B cell (primary cell): ENCODE measurements at regions not wholly inside any gene's neighbourhood (a gene's known extent, or its start where the extent isn't known, plus 50 kb on each side); places are given as distances from the start of the nearest gene placed in this dataset.

Experiments
- ATAC-seq: fragments of 200-7000 bp; cut with Tn5 transposase; one replicate; pipeline ENCODE4 v1.10.0; 2021; ENCODE audit warnings: low read depth, mild to moderate bottlenecking, moderate number of reproducible peaks, moderate library complexity
- CTCF ChIA-PET: fragments of 350-600 bp; sonication (Branson Sonifier 250); formaldehyde crosslinking; loops from one replicate; lab custom pipeline; 2021; ENCODE audit warnings: antibody characterized with exemption, inconsistent platforms; lab: Charles Lee
- POLR2A ChIA-PET: fragments of 350-600 bp; sonication (Branson Sonifier 250); formaldehyde crosslinking; loops from one replicate; lab custom pipeline; 2021; ENCODE audit warnings: antibody characterized with exemption; lab: Charles Lee
- DNase-seq: peaks from one replicate; pipeline ENCODE4 v3.0.0; 2013
- H2AFZ ChIP-seq: 2 replicates; pipeline ENCODE4 v1.6.1; 2012; ENCODE audit warnings: mild to moderate bottlenecking, low read depth, low read length; ENCODE audit not compliant: insufficient read depth, poor library complexity, severe bottlenecking
- H3K27ac ChIP-seq, 2 donors: 1 replicate in 1 of 2; 2 replicates in 1 of 2; pipeline ENCODE4 v1.5.1; 2012 to 2013; ENCODE audit warnings: low read length in 2 of 2, mild to moderate bottlenecking in 2 of 2, moderate library complexity in 1 of 2
- H3K27me3 ChIP-seq, 4 experiments: fragments of 200-600 bp in 1 of 4; sonication (generic) in 1 of 4; replicated peaks in 1 of 4; 1 replicate in 2 of 4; 2 replicates in 2 of 4; pipeline versions ENCODE4 v1.6.1 to v1.7.0; 2013 to 2016; ENCODE audit warnings: low read length in 3 of 4, mild to moderate bottlenecking in 2 of 4, mixed read lengths in 1 of 4, moderate library complexity in 1 of 4; ENCODE audit not compliant: insufficient read depth in 4 of 4, control insufficient read depth in 3 of 4; ENCODE audit errors: control extremely low read depth in 1 of 4
- H3K36me3 ChIP-seq, 2 experiments: replicated peaks in 1 of 2; 1 replicate in 1 of 2; 2 replicates in 1 of 2; pipeline versions ENCODE4 v1.6.1 to v1.7.1; 2013; ENCODE audit warnings: low read length in 1 of 2; ENCODE audit not compliant: insufficient read depth in 2 of 2, control insufficient read depth in 1 of 2; ENCODE audit errors: control extremely low read depth in 1 of 2, extremely low read depth in 1 of 2
- H3K4me1 ChIP-seq, 2 donors: fragments of 200-600 bp in 1 of 2; sonication (generic) in 1 of 2; 1 replicate in 1 of 2; 2 replicates in 1 of 2; pipeline versions ENCODE4 v1.5.1 to v1.6.1; 2013 to 2017; ENCODE audit warnings: low read length in 2 of 2; ENCODE audit not compliant: control insufficient read depth in 2 of 2, insufficient read depth in 2 of 2
- H3K4me2 ChIP-seq: replicated peaks from 2 replicates; pipeline ENCODE3; 2012; ENCODE audit warnings: mild to moderate bottlenecking, low read depth, low read length; ENCODE audit not compliant: poor library complexity, severe bottlenecking
- H3K4me3 ChIP-seq, 5 experiments: fragments of 200-600 bp in 1 of 5; sonication (generic) in 1 of 5; 1 replicate in 3 of 5; 2 replicates in 2 of 5; pipeline versions ENCODE4 v1.5.1 to v1.7.0; 2011 to 2016; ENCODE audit warnings: low read length in 4 of 5, mild to moderate bottlenecking in 4 of 5, low read depth in 2 of 5, control low read depth in 1 of 5, moderate library complexity in 1 of 5; ENCODE audit not compliant: insufficient read depth in 1 of 5; ENCODE audit errors: control extremely low read depth in 1 of 5, extremely low read depth in 1 of 5
- H3K79me2 ChIP-seq: fragments of 200-600 bp; sonication (generic); one replicate; pipeline ENCODE4 v1.6.0; 2016; ENCODE audit warnings: low read length; ENCODE audit not compliant: control insufficient read depth, insufficient read depth
- H3K9ac ChIP-seq: fragments of 200-600 bp; sonication (generic); 2 replicates; pipeline ENCODE4 v1.6.1; 2017; ENCODE audit warnings: mild to moderate bottlenecking, low read length, moderate library complexity
- H3K9me3 ChIP-seq, 3 donors: one replicate each; pipeline versions ENCODE4 v1.6.1 to v1.7.1; 2013; ENCODE audit warnings: low read length in 2 of 3; ENCODE audit not compliant: control insufficient read depth in 2 of 3, insufficient read depth in 1 of 3; ENCODE audit errors: control extremely low read depth in 1 of 3
- H4K20me1 ChIP-seq: 2 replicates; pipeline ENCODE4 v1.6.0; 2012; ENCODE audit warnings: mild to moderate bottlenecking, low read length; ENCODE audit not compliant: insufficient read depth, control insufficient read depth, poor library complexity, severe bottlenecking
- H3K27ac Mint-ChIP-seq: one replicate; pipeline ENCODE4 v1.8.0; 2021; ENCODE audit warnings: mixed read lengths
- H3K27me3 Mint-ChIP-seq: one replicate; pipeline ENCODE4 v1.8.0; 2021; ENCODE audit warnings: mixed read lengths
- H3K4me1 Mint-ChIP-seq: one replicate; pipeline ENCODE4 v1.8.0; 2021; ENCODE audit warnings: mixed read lengths
- H3K4me3 Mint-ChIP-seq: one replicate; pipeline ENCODE4 v1.8.0; 2021; ENCODE audit warnings: mixed read lengths
- H3K9me3 Mint-ChIP-seq: one replicate; pipeline ENCODE4 v1.8.0; 2022; ENCODE audit warnings: mixed read lengths; ENCODE audit not compliant: insufficient read depth
- EZH2 ChIP-seq: IDR thresholded peaks from 2 replicates; pipeline ENCODE4 v1.6.1; 2012; ENCODE audit warnings: borderline replicate concordance, low read depth, mild to moderate bottlenecking, moderate library complexity, low read length; ENCODE audit not compliant: insufficient read depth, poor library complexity, severe bottlenecking
- WGBS: methylation state at CpG from one replicate; pipeline ENCODE4 v1.1.5; 2013; ENCODE audit warnings: missing lambda C conversion rate; ENCODE audit not compliant: insufficient coverage; 5-methylcytosine and 5-hydroxymethylcytosine counted together
- intact Hi-C: fragments of 100-400 bp; cut with micrococcal nuclease; formaldehyde crosslinking; loops from one replicate; pipeline ENCODE4 v1.10.0; 2022
- TF ChIP-seq, protein P1 (sequence below): fragments of 200-600 bp; IDR thresholded peaks from one replicate; pipeline ENCODE4 v1.8.0; 2022; ENCODE audit warnings: antibody characterized with exemption, mild to moderate bottlenecking

DNA sequence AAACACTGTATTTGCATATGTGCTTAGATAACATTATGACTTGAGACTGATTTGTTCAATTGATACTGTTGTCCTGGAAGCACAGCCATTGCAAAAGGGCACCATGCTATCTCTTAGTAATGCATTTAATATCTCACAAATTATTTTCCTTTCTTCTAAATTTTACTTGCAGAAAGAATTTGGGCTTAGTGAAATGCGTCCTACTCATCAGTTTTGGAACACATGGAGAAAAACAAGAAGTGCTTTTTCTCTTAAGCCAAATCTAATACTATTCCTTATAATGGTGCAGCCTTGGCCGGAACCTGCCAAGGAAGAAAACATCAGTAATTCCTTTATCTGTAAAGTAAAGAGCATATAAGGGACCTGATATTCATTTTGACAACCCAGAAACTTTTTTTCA, 172.2 kb upstream of the ZNF608 start:
- H3K4me3 ChIP-seq, result no peak overlapping the region
- no peak overlapping the region for H3K9ac ChIP-seq
- no peak overlapping the region for H3K4me2 ChIP-seq
- POLR2A ChIA-PET, result no interaction called here
- Mint-ChIP-seq H3K9me3 (no peaks in the 10 kb centered on the region), H3K27ac (no peak overlapping the region), H3K4me3 (no peak overlapping the region), H3K4me1 (peaks cover 28% of the 10 kb centered on the region), H3K27me3 (no peaks in the 10 kb centered on the region)
- TF ChIP-seq, protein P1, sequence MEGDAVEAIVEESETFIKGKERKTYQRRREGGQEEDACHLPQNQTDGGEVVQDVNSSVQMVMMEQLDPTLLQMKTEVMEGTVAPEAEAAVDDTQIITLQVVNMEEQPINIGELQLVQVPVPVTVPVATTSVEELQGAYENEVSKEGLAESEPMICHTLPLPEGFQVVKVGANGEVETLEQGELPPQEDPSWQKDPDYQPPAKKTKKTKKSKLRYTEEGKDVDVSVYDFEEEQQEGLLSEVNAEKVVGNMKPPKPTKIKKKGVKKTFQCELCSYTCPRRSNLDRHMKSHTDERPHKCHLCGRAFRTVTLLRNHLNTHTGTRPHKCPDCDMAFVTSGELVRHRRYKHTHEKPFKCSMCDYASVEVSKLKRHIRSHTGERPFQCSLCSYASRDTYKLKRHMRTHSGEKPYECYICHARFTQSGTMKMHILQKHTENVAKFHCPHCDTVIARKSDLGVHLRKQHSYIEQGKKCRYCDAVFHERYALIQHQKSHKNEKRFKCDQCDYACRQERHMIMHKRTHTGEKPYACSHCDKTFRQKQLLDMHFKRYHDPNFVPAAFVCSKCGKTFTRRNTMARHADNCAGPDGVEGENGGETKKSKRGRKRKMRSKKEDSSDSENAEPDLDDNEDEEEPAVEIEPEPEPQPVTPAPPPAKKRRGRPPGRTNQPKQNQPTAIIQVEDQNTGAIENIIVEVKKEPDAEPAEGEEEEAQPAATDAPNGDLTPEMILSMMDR, result no peak
- no peak for TF ChIP-seq EZH2
- no peak overlapping the region for H2AFZ ChIP-seq
- no peaks in the 10 kb centered on the region for H3K9me3 ChIP-seq
- WGBS, result no CpG with 5 or more reads among the region's 2 CpGs
- CTCF ChIA-PET, result no interaction called here
- H3K27me3 ChIP-seq, result no peaks in the 10 kb centered on the region
- intact Hi-C loops, result no loop called here
- H4K20me1 ChIP-seq, result no peaks in the 10 kb centered on the region
- DNase-seq (no peak), ATAC-seq (no peak)
- no peaks in the 10 kb centered on the region for H3K36me3 ChIP-seq
- peaks cover 29 to 30% of the 10 kb centered on the region in 2 donors for H3K4me1 ChIP-seq
- H3K79me2 ChIP-seq, result no peaks in the 10 kb centered on the region
- no peak overlapping the region for H3K27ac ChIP-seq

DNA sequence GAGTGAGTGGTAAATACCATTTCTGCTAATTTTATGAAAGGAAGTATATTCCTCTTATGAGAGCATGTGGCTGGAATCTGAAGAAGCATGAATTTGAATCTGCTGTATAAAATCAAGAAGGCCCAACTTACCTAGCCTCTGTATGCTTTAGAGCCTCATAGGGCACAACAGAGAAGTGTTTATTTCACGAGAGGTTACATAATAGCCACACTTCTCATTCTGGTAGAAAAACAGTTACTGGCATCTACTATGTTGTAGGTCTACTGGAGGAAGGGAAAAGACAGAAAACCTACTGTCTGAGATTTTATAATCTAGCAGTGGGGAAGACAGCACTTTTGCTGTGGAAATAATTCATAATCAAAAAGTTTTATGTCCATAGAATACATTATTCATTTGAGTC, 172.6 kb upstream of the ZNF608 start:
- ChIA-PET POLR2A (interaction anchor here (0.7 kb wide), 1 partner anchor 63 kb away, joined by 3 read pairs; no protein-coding TSS in a partner anchor), CTCF (interaction anchor here (0.7 kb wide), 1 partner anchor 283 kb away, joined by 3 read pairs; no protein-coding TSS in a partner anchor)
- DNase-seq (no peak), ATAC-seq (no peak)
- H3K9me3 ChIP-seq, result no peaks in the 10 kb centered on the region
- H4K20me1 ChIP-seq, result no peaks in the 10 kb centered on the region
- no peaks in the 10 kb centered on the region for H3K36me3 ChIP-seq
- TF ChIP-seq EZH2, result no peak
- TF ChIP-seq, protein P1, result no peak
- intact Hi-C loops, result no loop called here
- H3K4me1 ChIP-seq, result peaks cover 29 to 30% of the 10 kb centered on the region in 2 donors
- H3K4me3 Mint-ChIP-seq, result no peak overlapping the region
- H2AFZ ChIP-seq, result no peak overlapping the region
- no peaks in the 10 kb centered on the region for H3K79me2 ChIP-seq
- no peak overlapping the region for H3K4me3 ChIP-seq
- peaks cover 28% of the 10 kb centered on the region for H3K4me1 Mint-ChIP-seq
- H3K27ac Mint-ChIP-seq, result no peak overlapping the region
- H3K4me2 ChIP-seq, result no peak overlapping the region
- WGBS, result no CpG with 5 or more reads among the region's 1 CpG
- H3K27me3 Mint-ChIP-seq, result no peaks in the 10 kb centered on the region
- no peaks in the 10 kb centered on the region for H3K27me3 ChIP-seq
- H3K27ac ChIP-seq, result no peak overlapping the region
- no peaks in the 10 kb centered on the region for H3K9me3 Mint-ChIP-seq
- H3K9ac ChIP-seq, result no peak overlapping the region
